Hematopoietic multipotent progenitor cell treated with erythropoietin and hydrocortisone succinate and interleukin-3 and kit ligand, for 8 days (in vitro differentiated cells): ENCODE measurements at regions not wholly inside any gene's neighbourhood (a gene's known extent, or its start where the extent isn't known, plus 50 kb on each side); places are given as distances from the start of the nearest gene placed in this dataset.
A peak's percentile ranks its signal among the peaks of the same experiment; 100 is the strongest.
"Not testable (repeated sequence)": the region's sequence is repeated elsewhere in the genome, so short reads cannot be mapped to it uniquely, and the experiment has no call there.

Source experiments
- DNase-seq: peaks from one replicate; pipeline ENCODE4 v3.0.0-alpha.2; 2015

DNA sequence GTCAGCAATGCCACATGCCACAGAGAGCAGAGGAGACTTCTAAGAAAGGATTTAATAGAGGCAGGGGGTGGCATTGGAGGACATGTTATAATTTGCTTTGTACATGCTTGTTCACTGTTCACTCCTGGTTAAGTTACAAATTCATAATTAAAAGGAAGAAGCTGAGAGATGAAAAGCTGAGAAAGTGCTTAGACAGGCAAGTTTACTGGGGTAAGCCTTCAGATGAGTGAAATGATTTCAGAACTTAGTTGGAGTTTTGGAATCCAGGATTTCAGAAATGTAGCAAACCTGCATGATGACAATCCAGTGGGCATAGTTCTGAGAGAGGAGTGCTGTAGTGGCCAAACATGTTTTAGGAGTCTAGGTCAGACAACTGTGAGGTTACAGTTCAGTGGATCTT lies 67.3 kb upstream of the FBXO33 start:
- DNase-seq = no peak

DNA sequence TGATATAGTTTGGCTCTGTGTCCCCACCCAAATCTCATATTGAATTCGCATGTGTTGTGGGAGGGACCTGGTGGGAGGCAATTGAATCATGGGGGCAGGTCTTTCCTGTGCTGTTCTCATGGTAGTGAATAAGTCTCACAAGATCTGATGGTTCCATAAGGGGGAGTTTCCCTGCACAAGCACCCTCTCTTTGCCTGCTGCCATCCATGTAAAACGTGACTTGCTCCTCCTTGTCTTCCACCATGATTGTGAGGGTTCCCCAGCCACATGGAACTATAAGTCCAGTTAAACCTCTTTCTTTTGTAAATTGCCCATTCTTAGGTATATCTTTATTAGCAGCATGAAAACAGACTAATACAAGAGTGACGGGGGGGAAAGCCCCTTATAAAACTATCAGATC lies 65.4 kb upstream of the FBXO33 start:
- not testable (repeated sequence) for DNase-seq

DNA sequence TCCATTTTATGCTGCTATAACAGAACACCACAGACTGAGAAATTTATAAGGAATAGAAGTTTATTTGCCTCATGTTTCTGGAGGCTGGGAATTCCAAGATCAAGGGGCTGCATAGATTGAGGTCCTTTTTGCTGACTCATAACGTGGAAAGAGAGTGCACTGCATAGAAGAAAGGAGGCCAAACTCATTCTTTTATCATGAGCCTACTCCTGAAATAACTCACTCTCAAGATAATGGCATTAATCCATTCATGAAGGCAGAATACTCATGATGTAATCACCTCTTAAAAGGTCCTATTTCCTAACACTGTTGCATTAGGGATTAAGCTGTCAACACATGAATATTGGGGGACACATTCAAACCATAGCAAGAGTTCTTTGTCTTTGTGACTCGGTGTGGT lies 60.0 kb upstream of the FBXO33 start:
- DNase-seq = no peak

DNA sequence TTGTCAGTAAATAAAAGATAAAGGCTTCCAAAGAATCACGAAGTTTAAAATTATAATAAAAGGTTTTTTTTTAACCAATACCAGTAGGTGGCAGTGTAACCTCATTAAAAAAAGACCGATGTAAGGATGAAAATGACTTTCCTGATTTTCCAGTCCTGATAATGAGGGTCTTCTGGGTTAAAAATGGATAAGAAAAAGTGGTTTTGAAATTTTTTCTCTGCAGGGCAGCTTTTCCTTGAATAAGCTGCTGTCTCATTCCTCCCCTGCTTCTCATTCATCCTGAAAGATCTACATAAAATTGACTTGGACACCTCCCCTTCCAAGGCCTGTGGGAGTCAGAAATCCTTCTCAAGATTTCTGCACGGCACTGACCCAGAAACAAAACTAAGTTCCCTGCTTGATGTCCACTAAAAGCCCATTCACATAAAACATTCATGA lies 58.9 kb upstream of the FBXO33 start:
- peak; percentile 46 for DNase-seq

DNA sequence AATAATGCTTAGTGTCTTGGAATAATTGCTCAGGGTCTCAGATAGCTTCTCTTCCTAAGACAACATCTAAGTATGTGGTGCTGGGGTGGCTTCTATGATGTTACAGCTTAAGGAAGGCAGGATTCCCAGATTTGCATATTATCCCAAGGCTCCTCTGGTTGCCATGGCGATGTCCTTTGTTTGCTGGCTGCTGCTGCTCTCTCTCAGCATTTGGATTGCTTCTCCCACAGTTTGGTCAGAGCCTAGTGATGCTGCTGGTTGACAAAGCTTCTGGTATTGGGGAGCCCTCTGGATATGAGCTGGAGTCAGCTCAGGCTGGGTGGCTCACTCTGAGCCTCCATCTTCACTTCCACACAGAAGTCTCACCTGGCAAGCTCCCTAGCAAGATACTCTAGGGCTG lies 56.4 kb upstream of the FBXO33 start:
- no peak for DNase-seq

DNA sequence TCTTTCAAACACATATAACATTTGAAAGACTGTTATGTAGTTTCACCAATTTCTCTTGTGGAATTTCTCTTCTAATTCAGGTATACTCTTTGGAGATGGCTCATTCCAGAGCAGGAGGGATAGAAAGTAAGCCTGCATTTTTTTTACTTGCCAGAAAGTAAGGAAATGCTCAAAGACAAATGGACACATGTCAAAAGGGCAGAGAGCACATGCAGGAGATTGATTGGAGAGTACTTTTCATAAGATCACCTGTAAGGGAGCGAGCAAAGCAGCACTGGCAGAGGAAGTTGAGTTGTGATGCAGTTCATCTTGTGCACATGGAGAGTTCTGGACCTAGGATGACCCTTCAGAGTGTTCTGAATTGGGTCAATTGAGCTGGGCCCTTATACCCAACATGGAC lies 51.4 kb upstream of the FBXO33 start:
- DNase-seq = no peak
